VCaP (cell line): ENCODE measurements at regions not wholly inside any gene's neighbourhood (a gene's known extent, or its start where the extent isn't known, plus 50 kb on each side); places are given as distances from the start of the nearest gene placed in this dataset.
A peak's percentile ranks its signal among the peaks of the same experiment; 100 is the strongest.

Experiments
- H3K27ac ChIP-seq: fragments of 450-650 bp; 2 replicates; pipeline ENCODE4 v1.5.1; 2017
- TF ChIP-seq, protein P1 (sequence below): fragments of 450-650 bp; conservative IDR thresholded peaks from 2 replicates; pipeline ENCODE4 v1.5.1; 2017; ENCODE audit warnings: mild to moderate bottlenecking, moderate library complexity

DNA sequence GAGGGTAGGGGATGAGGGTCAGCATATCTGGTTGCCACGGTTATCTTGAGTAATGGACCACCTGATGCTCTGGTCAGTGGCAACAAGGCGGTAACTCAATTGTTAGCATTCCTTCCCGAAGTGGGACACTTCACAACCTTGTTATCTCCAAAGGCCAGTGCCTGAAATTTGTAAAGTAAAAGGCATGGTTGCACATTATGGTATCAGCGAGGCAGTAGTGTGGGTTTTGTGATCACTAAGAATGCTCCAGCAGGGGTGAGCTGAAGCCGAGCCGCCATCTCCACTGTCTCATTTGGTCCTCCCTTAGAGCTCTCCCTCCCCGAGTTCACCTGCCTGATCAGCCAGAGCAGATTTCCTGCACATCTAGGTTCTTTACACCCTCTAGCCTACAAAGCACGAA, 50.5 kb upstream of the LGALSL start:
- peak overlapping the region; percentile 94 for H3K27ac ChIP-seq

DNA sequence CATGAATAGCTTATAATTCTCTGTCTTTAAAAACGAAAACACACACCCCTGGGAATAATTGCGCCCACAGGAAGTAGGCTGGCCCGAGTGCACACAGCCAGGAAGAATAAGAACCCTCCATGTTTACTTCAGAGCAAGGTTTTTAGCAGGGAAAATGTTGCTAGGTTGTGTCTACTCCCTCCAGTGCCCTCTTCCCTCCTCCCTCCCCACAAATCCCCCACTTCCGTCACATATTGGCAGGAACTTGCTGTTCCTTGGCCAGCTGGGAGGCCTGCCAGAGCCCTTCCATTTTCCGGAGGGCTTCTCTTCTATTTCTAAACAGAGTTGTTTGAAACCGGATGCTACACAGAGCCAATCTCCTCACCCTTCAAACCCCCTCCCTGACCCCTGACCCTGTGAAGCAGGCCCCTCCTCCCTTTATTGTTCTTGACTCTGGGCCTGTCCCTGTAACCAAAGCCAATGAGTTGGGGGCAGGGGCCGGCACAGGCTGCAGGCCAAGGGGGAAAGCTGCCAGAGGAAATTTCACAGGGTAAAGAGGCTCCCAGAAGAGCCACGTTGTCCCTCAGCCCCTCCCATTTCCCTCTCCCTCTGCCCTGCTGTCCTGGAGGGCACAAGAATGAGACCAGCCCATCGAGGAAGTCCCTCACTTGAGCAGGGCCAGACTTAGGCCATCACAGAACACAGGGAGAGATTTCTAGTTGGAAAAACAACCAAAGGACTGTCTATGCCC, 49.8 kb upstream of the LGALSL start:
- TF ChIP-seq, protein P1, sequence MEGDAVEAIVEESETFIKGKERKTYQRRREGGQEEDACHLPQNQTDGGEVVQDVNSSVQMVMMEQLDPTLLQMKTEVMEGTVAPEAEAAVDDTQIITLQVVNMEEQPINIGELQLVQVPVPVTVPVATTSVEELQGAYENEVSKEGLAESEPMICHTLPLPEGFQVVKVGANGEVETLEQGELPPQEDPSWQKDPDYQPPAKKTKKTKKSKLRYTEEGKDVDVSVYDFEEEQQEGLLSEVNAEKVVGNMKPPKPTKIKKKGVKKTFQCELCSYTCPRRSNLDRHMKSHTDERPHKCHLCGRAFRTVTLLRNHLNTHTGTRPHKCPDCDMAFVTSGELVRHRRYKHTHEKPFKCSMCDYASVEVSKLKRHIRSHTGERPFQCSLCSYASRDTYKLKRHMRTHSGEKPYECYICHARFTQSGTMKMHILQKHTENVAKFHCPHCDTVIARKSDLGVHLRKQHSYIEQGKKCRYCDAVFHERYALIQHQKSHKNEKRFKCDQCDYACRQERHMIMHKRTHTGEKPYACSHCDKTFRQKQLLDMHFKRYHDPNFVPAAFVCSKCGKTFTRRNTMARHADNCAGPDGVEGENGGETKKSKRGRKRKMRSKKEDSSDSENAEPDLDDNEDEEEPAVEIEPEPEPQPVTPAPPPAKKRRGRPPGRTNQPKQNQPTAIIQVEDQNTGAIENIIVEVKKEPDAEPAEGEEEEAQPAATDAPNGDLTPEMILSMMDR, result no peak
- H3K27ac ChIP-seq, result peak overlapping the region; percentile 94

More for the DNA sequence above, 50.5 kb upstream of the LGALSL start:
- TF ChIP-seq, protein P1, result no peak
